CD14-positive monocyte (primary cell): ENCODE measurements at regions not wholly inside any gene's neighbourhood (a gene's known extent, or its start where the extent isn't known, plus 50 kb on each side); places are given as distances from the start of the nearest gene placed in this dataset.

Experiments used
- DNase-seq, 3 donors: peaks; one replicate each; pipeline ENCODE4 v3.0.0-alpha.2; 2011 to 2022
- H2AFZ ChIP-seq: 2 replicates; pipeline ENCODE4 v1.6.0; 2012; ENCODE audit warnings: mild to moderate bottlenecking, low read depth, low read length, inconsistent platforms; ENCODE audit not compliant: insufficient read depth, poor library complexity, severe bottlenecking
- H3K27ac ChIP-seq, 2 donors: 1 replicate in 1 of 2; 2 replicates in 1 of 2; pipeline ENCODE4 v1.5.1; 2012 to 2013; ENCODE audit warnings: low read length in 2 of 2, control low read depth in 1 of 2, inconsistent platforms in 1 of 2, low read depth in 1 of 2, mild to moderate bottlenecking in 1 of 2
- H3K27me3 ChIP-seq, 2 donors: one replicate each; pipeline versions ENCODE4 v1.6.0 to v1.6.1; 2011 to 2013; ENCODE audit warnings: low read length in 2 of 2; ENCODE audit not compliant: control insufficient read depth in 2 of 2, insufficient read depth in 2 of 2
- H3K36me3 ChIP-seq, 2 donors: replicated peaks in 1 of 2; 1 replicate in 1 of 2; 2 replicates in 1 of 2; pipeline versions ENCODE4 v1.5.1 to v1.6.1; 2012 to 2013; ENCODE audit warnings: low read length in 2 of 2, control low read depth in 1 of 2, inconsistent platforms in 1 of 2, mild to moderate bottlenecking in 1 of 2; ENCODE audit not compliant: insufficient read depth in 2 of 2, control insufficient read depth in 1 of 2
- H3K4me1 ChIP-seq, 2 donors: 1 replicate in 1 of 2; 2 replicates in 1 of 2; pipeline versions ENCODE4 v1.5.1 to v1.6.1; 2012 to 2013; ENCODE audit warnings: low read length in 2 of 2, control low read depth in 1 of 2, inconsistent platforms in 1 of 2, mild to moderate bottlenecking in 1 of 2, moderate library complexity in 1 of 2; ENCODE audit not compliant: insufficient read depth in 2 of 2, control insufficient read depth in 1 of 2
- H3K4me2 ChIP-seq: replicated peaks from 2 replicates; pipeline ENCODE3; 2012; ENCODE audit warnings: low read length, moderate library complexity, mild to moderate bottlenecking; ENCODE audit not compliant: poor library complexity, severe bottlenecking; ENCODE audit errors: extremely low read depth
- H3K4me3 ChIP-seq, 3 experiments: fragments of 200-600 bp in 1 of 3; sonication (generic) in 1 of 3; replicated peaks in 1 of 3; 1 replicate in 2 of 3; 2 replicates in 1 of 3; pipeline ENCODE4 v1.5.1; 2011 to 2013; ENCODE audit warnings: low read length in 3 of 3, mild to moderate bottlenecking in 3 of 3, control low read depth in 2 of 3, low read depth in 2 of 3, inconsistent platforms in 1 of 3, moderate library complexity in 1 of 3
- H3K79me2 ChIP-seq: 2 replicates; pipeline ENCODE4 v1.6.0; 2012; ENCODE audit warnings: mild to moderate bottlenecking, control low read depth, inconsistent platforms, low read length, moderate library complexity; ENCODE audit not compliant: insufficient read depth
- H3K9ac ChIP-seq: 2 replicates; pipeline ENCODE4 v1.6.0; 2017; ENCODE audit warnings: low read length, mild to moderate bottlenecking; ENCODE audit not compliant: insufficient read depth, poor library complexity, severe bottlenecking
- H3K9me3 ChIP-seq, 2 donors: replicated peaks in 1 of 2; 1 replicate in 1 of 2; 2 replicates in 1 of 2; pipeline versions ENCODE4 v1.5.1 to v1.6.1; 2012 to 2013; ENCODE audit warnings: low read length in 2 of 2, control low read depth in 1 of 2; ENCODE audit not compliant: control insufficient read depth in 1 of 2, insufficient read depth in 1 of 2
- H4K20me1 ChIP-seq: 2 replicates; pipeline ENCODE4 v1.6.0; 2012; ENCODE audit warnings: mild to moderate bottlenecking, low read length, control low read depth, moderate library complexity; ENCODE audit not compliant: insufficient read depth
- H3K27ac Mint-ChIP-seq, 7 donors: one replicate each; pipeline ENCODE4 v1.8.0; 2020; ENCODE audit warnings: mild to moderate bottlenecking in 7 of 7, mixed read lengths in 7 of 7, moderate library complexity in 6 of 7, inconsistent platforms in 2 of 7
- H3K27me3 Mint-ChIP-seq, 3 donors: one replicate each; pipeline ENCODE4 v1.8.0; 2021 to 2022; ENCODE audit warnings: low read depth in 3 of 3, mild to moderate bottlenecking in 3 of 3, mixed read lengths in 3 of 3, moderate library complexity in 3 of 3, inconsistent platforms in 1 of 3
- H3K36me3 Mint-ChIP-seq, 2 donors: one replicate each; pipeline ENCODE4 v1.8.0; 2020; ENCODE audit warnings: mixed read lengths in 2 of 2, inconsistent platforms in 1 of 2, mild to moderate bottlenecking in 1 of 2
- H3K4me1 Mint-ChIP-seq: one replicate; pipeline ENCODE4 v1.8.0; 2020; ENCODE audit warnings: mild to moderate bottlenecking, mixed read lengths
- H3K4me3 Mint-ChIP-seq, 2 donors: one replicate each; pipeline ENCODE4 v1.8.0; 2020; ENCODE audit warnings: mild to moderate bottlenecking in 2 of 2, mixed read lengths in 2 of 2, moderate library complexity in 1 of 2
- H3K9me3 Mint-ChIP-seq, 7 donors: one replicate each; pipeline ENCODE4 v1.8.0; 2020 to 2022; ENCODE audit warnings: mixed read lengths in 7 of 7, mild to moderate bottlenecking in 6 of 7, moderate library complexity in 6 of 7, inconsistent platforms in 2 of 7
- CTCF ChIP-seq: fragments of 200-600 bp; IDR thresholded peaks from one replicate; pipeline ENCODE4 v1.8.0; 2022; ENCODE audit warnings: antibody characterized with exemption, mild to moderate bottlenecking
- WGBS: methylation state at CpG from one replicate; pipeline ENCODE4 v1.1.5; 2013; ENCODE audit warnings: missing lambda C conversion rate; ENCODE audit not compliant: insufficient coverage; 5-methylcytosine and 5-hydroxymethylcytosine counted together
- intact Hi-C, 2 donors: fragments of 100-400 bp; cut with micrococcal nuclease; formaldehyde crosslinking; loops; one replicate each; pipeline versions ENCODE4 v1.15.0 to v1.15.1; 2023

- Histone ChIP-seq H3K4me1 (no peaks in the 10 kb centered on the region), H3K4me3 (no peak overlapping the region), H3K4me2 (no peak overlapping the region), H4K20me1 (no peaks in the 10 kb centered on the region), H3K79me2 (no peaks in the 10 kb centered on the region), H3K27ac (no peak overlapping the region), H2AFZ (no peak overlapping the region), H3K36me3 (no peaks in the 10 kb centered on the region), H3K9me3 (no peaks in the 10 kb centered on the region), H3K9ac (no peak overlapping the region), H3K27me3 (no peaks in the 10 kb centered on the region)
- Mint-ChIP-seq H3K27ac (no peak overlapping the region), H3K4me1 (no peaks in the 10 kb centered on the region), H3K36me3 (no peaks in the 10 kb centered on the region), H3K27me3 (peaks cover 0 to 7% (median 0%) of the 10 kb centered on the region in 3 donors), H3K4me3 (no peak overlapping the region), H3K9me3 (peaks cover 0 to 10% (median 4%) of the 10 kb centered on the region in 7 donors)
- no peak for DNase-seq
- WGBS: 63% methylated on average over 2 of the region's 2 CpGs
- intact Hi-C loops: no loop called here
- TF ChIP-seq CTCF: no peak
These were observed 135.1 kb downstream of the QRSL1 start for GRCh38 chr6:106764353-106764980.

GRCh38 chr6:106763361-106763760 lies 134.0 kb downstream of the QRSL1 start:
- DNase-seq: no peak
- Histone ChIP-seq H3K9ac (no peak overlapping the region), H3K4me1 (no peaks in the 10 kb centered on the region), H4K20me1 (no peaks in the 10 kb centered on the region), H3K4me3 (no peak overlapping the region), H2AFZ (no peak overlapping the region), H3K27ac (no peak overlapping the region), H3K36me3 (no peaks in the 10 kb centered on the region), H3K79me2 (no peaks in the 10 kb centered on the region), H3K4me2 (no peak overlapping the region), H3K27me3 (no peaks in the 10 kb centered on the region), H3K9me3 (peaks cover 0 to 2% of the 10 kb centered on the region in 2 donors)
- Mint-ChIP-seq H3K27me3 (peaks cover 0 to 7% (median 0%) of the 10 kb centered on the region in 3 donors), H3K4me1 (no peaks in the 10 kb centered on the region), H3K36me3 (no peaks in the 10 kb centered on the region), H3K27ac (no peak overlapping the region), H3K4me3 (no peak overlapping the region), H3K9me3 (peaks cover 0 to 13% (median 3%) of the 10 kb centered on the region in 7 donors)
- TF ChIP-seq CTCF: no peak
- intact Hi-C loops: no loop called here
